OCI-LY7 (cell line): ENCODE measurements at regions not wholly inside any gene's neighbourhood (a gene's known extent, or its start where the extent isn't known, plus 50 kb on each side); places are given as distances from the start of the nearest gene placed in this dataset.

ENCODE experiments used
- BruUV-seq: library from RNA; stranded (reverse); fragments of 400-500 nt; replicated peaks from 2 replicates; lab custom pipeline; 2021; lab: Mats Ljungman, UMichigan
- CTCF ChIA-PET: fragments of 300-600 bp; sonication (Branson Sonifier 250); formaldehyde crosslinking; loops from one replicate; lab custom pipeline; 2022; ENCODE audit warnings: antibody characterized with exemption; ENCODE audit not compliant: unreplicated experiment; lab: Charles Lee
- POLR2A ChIA-PET: fragments of 300-600 bp; sonication (Branson Sonifier 250); formaldehyde crosslinking; loops from one replicate; lab custom pipeline; 2022; ENCODE audit warnings: antibody characterized with exemption; lab: Charles Lee
- DNase-seq: peaks from one replicate; pipeline ENCODE4 v3.0.0-alpha.2; 2015; ENCODE audit warnings: low spot score
- H2AFZ ChIP-seq: fragments of 200-600 bp; sonication (generic), shearing (Covaris generic); 2 replicates; pipeline ENCODE4 v1.6.1; 2014; ENCODE audit warnings: mild to moderate bottlenecking, antibody characterized with exemption, low read length, moderate library complexity
- H3K27ac ChIP-seq: fragments of 200-600 bp; sonication (generic); 2 replicates; pipeline ENCODE4 v1.5.1; 2014; ENCODE audit warnings: mixed run types, low read depth, mild to moderate bottlenecking, moderate library complexity, low read length, inconsistent platforms; ENCODE audit not compliant: poor library complexity, severe bottlenecking
- H3K36me3 ChIP-seq: fragments of 200-600 bp; sonication (generic); 2 replicates; pipeline ENCODE4 v1.6.1; 2014; ENCODE audit warnings: mild to moderate bottlenecking, antibody characterized with exemption, low read length, moderate library complexity, mixed read lengths; ENCODE audit not compliant: insufficient read depth
- H3K4me1 ChIP-seq: fragments of 200-600 bp; sonication (generic); 2 replicates; pipeline ENCODE4 v1.5.1; 2014; ENCODE audit warnings: mild to moderate bottlenecking, low read length; ENCODE audit not compliant: insufficient read depth, poor library complexity, severe bottlenecking
- H3K4me2 ChIP-seq: fragments of 200-600 bp; sonication (generic); 2 replicates; pipeline ENCODE4 v1.6.1; 2014; ENCODE audit warnings: mild to moderate bottlenecking, low read length
- H3K4me3 ChIP-seq: fragments of 200-600 bp; sonication (generic); 2 replicates; pipeline ENCODE4 v1.5.1; 2014; ENCODE audit warnings: mild to moderate bottlenecking, low read depth, low read length; ENCODE audit not compliant: poor library complexity, severe bottlenecking
- H3K79me2 ChIP-seq: fragments of 200-600 bp; sonication (generic); 2 replicates; pipeline ENCODE4 v1.6.1; 2016; ENCODE audit warnings: low read depth, mild to moderate bottlenecking, low read length, moderate library complexity, mixed read lengths; ENCODE audit not compliant: insufficient read depth
- H3K9me2 ChIP-seq: fragments of 200-600 bp; sonication (generic); 2 replicates; pipeline ENCODE4 v1.6.1; 2016; ENCODE audit warnings: mild to moderate bottlenecking, low read length, mixed read lengths; ENCODE audit not compliant: insufficient read depth
- H3K9me3 ChIP-seq: fragments of 200-600 bp; sonication (generic); 2 replicates; pipeline ENCODE4 v1.6.1; 2014; ENCODE audit warnings: mild to moderate bottlenecking, mixed run types, low read length, mixed read lengths
- H4K20me1 ChIP-seq: fragments of 200-600 bp; sonication (generic); 2 replicates; pipeline ENCODE4 v1.6.1; 2014; ENCODE audit warnings: mild to moderate bottlenecking, antibody characterized with exemption, low read length, moderate library complexity, mixed read lengths; ENCODE audit not compliant: insufficient read depth
- EZH2phosphoT487 ChIP-seq: fragments of 200-600 bp; sonication (generic); IDR thresholded peaks from 2 replicates; pipeline ENCODE4 v1.6.1; 2018; ENCODE audit warnings: low read depth, borderline replicate concordance, mild to moderate bottlenecking, mixed run types, antibody characterized with exemption, low read length, moderate library complexity, mixed read lengths
- intact Hi-C: fragments of 100-400 bp; cut with micrococcal nuclease; formaldehyde crosslinking; loops from one replicate; pipeline ENCODE4 v1.10.0; 2022; ENCODE audit not compliant: unreplicated experiment
- TF ChIP-seq, protein P1 (sequence below): fragments of 200-600 bp; sonication (generic); conservative IDR thresholded peaks from 2 replicates; pipeline ENCODE4 v1.5.1; 2014; ENCODE audit warnings: mild to moderate bottlenecking, antibody characterized with exemption, low read length, moderate library complexity, mixed read lengths

DNA sequence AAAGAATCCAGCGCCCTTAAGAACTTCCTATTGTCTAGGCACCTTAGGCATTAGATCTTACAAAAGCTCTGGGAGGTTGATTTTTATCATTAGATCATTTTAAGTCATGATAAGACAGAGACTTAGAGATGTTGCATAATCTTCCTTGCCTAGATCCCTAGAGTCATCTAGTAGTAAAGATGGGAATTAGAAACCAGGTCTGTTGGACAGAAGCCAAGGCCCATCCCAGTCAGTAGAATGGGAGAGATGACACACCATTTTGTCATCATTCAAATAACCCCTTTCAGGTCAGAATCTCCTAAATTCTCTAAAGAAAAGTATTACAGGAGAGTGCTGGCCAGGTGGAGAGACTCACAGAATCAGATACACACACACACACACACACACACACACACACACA lies 579.1 kb downstream of the BMP2 start:
- no peaks in the 10 kb centered on the region for H4K20me1 ChIP-seq
- H3K27ac ChIP-seq: no peak overlapping the region
- no peaks in the 10 kb centered on the region for H3K4me1 ChIP-seq
- intact Hi-C loops: no loop called here
- H3K4me2 ChIP-seq: no peak overlapping the region
- no TSS peak for BruUV-seq
- no peaks in the 10 kb centered on the region for H3K36me3 ChIP-seq
- H3K4me3 ChIP-seq: no peak overlapping the region
- H3K9me3 ChIP-seq: no peaks in the 10 kb centered on the region
- no peak for TF ChIP-seq EZH2phosphoT487
- TF ChIP-seq, protein P1, sequence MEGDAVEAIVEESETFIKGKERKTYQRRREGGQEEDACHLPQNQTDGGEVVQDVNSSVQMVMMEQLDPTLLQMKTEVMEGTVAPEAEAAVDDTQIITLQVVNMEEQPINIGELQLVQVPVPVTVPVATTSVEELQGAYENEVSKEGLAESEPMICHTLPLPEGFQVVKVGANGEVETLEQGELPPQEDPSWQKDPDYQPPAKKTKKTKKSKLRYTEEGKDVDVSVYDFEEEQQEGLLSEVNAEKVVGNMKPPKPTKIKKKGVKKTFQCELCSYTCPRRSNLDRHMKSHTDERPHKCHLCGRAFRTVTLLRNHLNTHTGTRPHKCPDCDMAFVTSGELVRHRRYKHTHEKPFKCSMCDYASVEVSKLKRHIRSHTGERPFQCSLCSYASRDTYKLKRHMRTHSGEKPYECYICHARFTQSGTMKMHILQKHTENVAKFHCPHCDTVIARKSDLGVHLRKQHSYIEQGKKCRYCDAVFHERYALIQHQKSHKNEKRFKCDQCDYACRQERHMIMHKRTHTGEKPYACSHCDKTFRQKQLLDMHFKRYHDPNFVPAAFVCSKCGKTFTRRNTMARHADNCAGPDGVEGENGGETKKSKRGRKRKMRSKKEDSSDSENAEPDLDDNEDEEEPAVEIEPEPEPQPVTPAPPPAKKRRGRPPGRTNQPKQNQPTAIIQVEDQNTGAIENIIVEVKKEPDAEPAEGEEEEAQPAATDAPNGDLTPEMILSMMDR: no peak
- POLR2A ChIA-PET: no interaction called here
- CTCF ChIA-PET: no interaction called here
- H2AFZ ChIP-seq: no peak overlapping the region
- H3K79me2 ChIP-seq: no peaks in the 10 kb centered on the region
- H3K9me2 ChIP-seq: no peaks in the 10 kb centered on the region
- DNase-seq: no peak

DNA sequence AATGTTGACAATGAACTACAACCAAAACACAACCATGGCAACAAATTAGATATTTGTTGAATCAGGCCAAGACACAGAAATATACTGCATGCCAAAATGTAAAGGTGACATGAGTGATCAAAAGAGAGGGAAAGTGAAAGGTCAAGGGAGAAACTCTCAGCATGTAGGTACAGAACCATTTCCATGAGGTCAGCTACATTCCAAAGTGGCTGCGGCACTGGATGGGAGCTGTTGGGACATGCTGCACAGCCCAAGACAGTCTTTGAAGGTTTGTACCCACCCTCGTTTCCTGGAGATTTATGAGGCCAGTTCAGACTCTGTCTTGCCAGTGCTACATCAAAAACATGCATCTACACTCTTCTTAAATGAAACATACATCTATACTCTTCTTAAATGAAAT lies 579.9 kb downstream of the BMP2 start:
- H3K79me2 ChIP-seq: no peaks in the 10 kb centered on the region
- no peak for DNase-seq
- no peak overlapping the region for H2AFZ ChIP-seq
- H3K4me3 ChIP-seq: no peak overlapping the region
- H4K20me1 ChIP-seq: no peaks in the 10 kb centered on the region
- POLR2A ChIA-PET: no interaction called here
- BruUV-seq: no TSS peak
- H3K4me1 ChIP-seq: no peaks in the 10 kb centered on the region
- TF ChIP-seq, protein P1: no peak
- TF ChIP-seq EZH2phosphoT487: no peak
- H3K9me3 ChIP-seq: no peaks in the 10 kb centered on the region
- no peak overlapping the region for H3K27ac ChIP-seq
- CTCF ChIA-PET: no interaction called here
- H3K36me3 ChIP-seq: no peaks in the 10 kb centered on the region
- H3K9me2 ChIP-seq: no peaks in the 10 kb centered on the region
- intact Hi-C loops: no loop called here
- H3K4me2 ChIP-seq: no peak overlapping the region

DNA sequence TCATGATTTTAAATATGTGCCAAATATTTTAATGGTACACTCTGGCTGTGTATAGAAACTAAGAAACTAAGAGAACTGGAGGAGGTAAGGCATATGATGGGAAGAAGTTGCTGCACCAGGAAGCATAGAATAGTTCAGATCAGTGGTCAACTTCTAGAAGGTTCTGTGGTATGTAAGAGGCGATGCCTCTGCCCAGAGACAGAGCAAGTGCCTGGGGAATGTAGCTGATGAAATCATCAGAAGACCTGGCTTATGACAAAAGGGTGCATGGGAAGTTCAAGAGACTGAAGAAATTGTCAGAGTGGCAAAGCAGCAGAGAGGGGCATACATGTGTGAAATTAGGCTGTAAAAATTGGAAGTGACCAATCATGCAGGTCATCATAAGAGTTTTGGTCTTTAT lies 580.8 kb downstream of the BMP2 start:
- Histone ChIP-seq H3K27ac (no peak overlapping the region), H3K4me1 (no peaks in the 10 kb centered on the region), H3K4me2 (no peak overlapping the region), H3K36me3 (no peaks in the 10 kb centered on the region), H3K4me3 (no peak overlapping the region), H3K9me3 (no peaks in the 10 kb centered on the region), H4K20me1 (no peaks in the 10 kb centered on the region), H3K79me2 (no peaks in the 10 kb centered on the region), H3K9me2 (no peaks in the 10 kb centered on the region), H2AFZ (no peak overlapping the region)
- intact Hi-C loops: no loop called here
- ChIA-PET POLR2A (no interaction called here), CTCF (no interaction called here)
- no TSS peak for BruUV-seq
- TF ChIP-seq, protein P1: no peak
- TF ChIP-seq EZH2phosphoT487: no peak
- no peak for DNase-seq
